A673 (cell line): ENCODE measurements at regions not wholly inside any gene's neighbourhood (a gene's known extent, or its start where the extent isn't known, plus 50 kb on each side); places are given as distances from the start of the nearest gene placed in this dataset.

Experiments used
- BruUV-seq: library from RNA; stranded (reverse); fragments of 400-500 nt; replicated peaks from 2 replicates; lab custom pipeline; 2021; lab: Mats Ljungman, UMichigan
- CTCF ChIA-PET: fragments of 300-600 bp; sonication (Branson Sonifier 250); formaldehyde crosslinking; loops from one replicate; lab custom pipeline; 2022; ENCODE audit warnings: antibody characterized with exemption; lab: Charles Lee
- POLR2A ChIA-PET: fragments of 300-600 bp; sonication (Branson Sonifier 250); formaldehyde crosslinking; loops from one replicate; lab custom pipeline; 2022; ENCODE audit warnings: antibody characterized with exemption; ENCODE audit not compliant: low non-redundant PET; lab: Charles Lee
- DNase-seq: peaks from one replicate; pipeline ENCODE4 v3.0.0-alpha.2; 2015; ENCODE audit warnings: low spot score
- H3K27ac ChIP-seq: fragments of 200-600 bp; sonication (generic); 2 replicates; pipeline ENCODE4 v1.5.1; 2016; ENCODE audit warnings: mixed run types, low read depth, mild to moderate bottlenecking, mixed read lengths, antibody characterized with exemption, low read length; ENCODE audit not compliant: poor library complexity, severe bottlenecking
- H3K27me3 ChIP-seq: fragments of 200-600 bp; sonication (generic); replicated peaks from 2 replicates; pipeline ENCODE4 v1.6.1; 2017; ENCODE audit warnings: mixed run types, low read depth, mild to moderate bottlenecking, mixed read lengths, antibody characterized with exemption, low read length; ENCODE audit not compliant: insufficient read depth, poor library complexity
- H3K36me3 ChIP-seq: fragments of 200-600 bp; sonication (generic); 2 replicates; pipeline ENCODE4 v1.6.1; 2016; ENCODE audit warnings: mixed run types, mild to moderate bottlenecking, mixed read lengths, antibody characterized with exemption, low read length; ENCODE audit not compliant: insufficient read depth, poor library complexity, severe bottlenecking
- H3K4me1 ChIP-seq: fragments of 200-600 bp; sonication (generic); 2 replicates; pipeline ENCODE4 v1.6.1; 2017; ENCODE audit warnings: mixed run types, mild to moderate bottlenecking, mixed read lengths, antibody characterized with exemption, low read length; ENCODE audit not compliant: insufficient read depth, poor library complexity, severe bottlenecking
- H3K4me3 ChIP-seq: fragments of 200-600 bp; sonication (generic); 2 replicates; pipeline ENCODE4 v1.5.1; 2016; ENCODE audit warnings: low read depth, mixed run types, mild to moderate bottlenecking, mixed read lengths, low read length; ENCODE audit not compliant: poor library complexity, severe bottlenecking
- H3K9me3 ChIP-seq: fragments of 200-600 bp; sonication (generic); 2 replicates; pipeline ENCODE4 v1.6.1; 2016; ENCODE audit warnings: mixed run types, low read depth, mild to moderate bottlenecking, mixed read lengths, antibody characterized with exemption, low read length; ENCODE audit not compliant: poor library complexity, severe bottlenecking
- EZH2 ChIP-seq: fragments of 200-600 bp; sonication (generic); IDR thresholded peaks from 2 replicates; pipeline ENCODE4 v1.6.1; 2017; ENCODE audit warnings: borderline replicate concordance, low read depth, mild to moderate bottlenecking, mixed read lengths, antibody characterized with exemption, low read length; ENCODE audit not compliant: poor library complexity, severe bottlenecking
- intact Hi-C: fragments of 100-400 bp; cut with micrococcal nuclease; formaldehyde crosslinking; loops from one replicate; pipeline ENCODE4 v1.10.0; 2022; ENCODE audit not compliant: unreplicated experiment
- TF ChIP-seq, protein P1 (sequence below): fragments of 300-800, 200-600 bp; sonication (generic); conservative IDR thresholded peaks from 2 replicates; pipeline ENCODE4 v1.5.1; 2017; ENCODE audit warnings: low read depth, mild to moderate bottlenecking, antibody characterized with exemption, low read length, moderate library complexity, mixed read lengths

DNA sequence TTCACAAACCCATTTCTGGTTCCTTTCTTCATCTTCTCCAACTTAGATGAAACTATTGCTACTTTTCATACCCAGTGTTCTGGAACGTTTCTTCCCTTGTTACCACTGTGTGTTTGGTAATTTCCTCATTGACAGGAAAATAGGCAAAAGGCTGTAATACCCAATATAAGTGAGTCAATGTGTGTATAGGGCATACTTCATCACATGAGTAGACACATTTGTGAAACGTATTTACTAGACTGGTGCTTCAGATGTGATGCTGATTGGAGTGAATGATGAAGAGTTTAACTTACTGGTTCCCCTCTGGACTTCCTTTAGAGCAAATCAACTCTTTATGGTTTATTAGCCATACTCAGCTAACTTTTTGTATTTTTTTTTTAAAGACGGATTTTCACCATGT, 195.1 kb upstream of the ATP6AP2 start:
- Histone ChIP-seq H3K36me3 (no peaks in the 10 kb centered on the region), H3K27ac (no peak overlapping the region), H3K9me3 (no peaks in the 10 kb centered on the region), H3K4me1 (no peaks in the 10 kb centered on the region), H3K27me3 (no peaks in the 10 kb centered on the region), H3K4me3 (no peak overlapping the region)
- intact Hi-C loops, result no loop called here
- BruUV-seq, result no TSS peak
- TF ChIP-seq, protein P1, sequence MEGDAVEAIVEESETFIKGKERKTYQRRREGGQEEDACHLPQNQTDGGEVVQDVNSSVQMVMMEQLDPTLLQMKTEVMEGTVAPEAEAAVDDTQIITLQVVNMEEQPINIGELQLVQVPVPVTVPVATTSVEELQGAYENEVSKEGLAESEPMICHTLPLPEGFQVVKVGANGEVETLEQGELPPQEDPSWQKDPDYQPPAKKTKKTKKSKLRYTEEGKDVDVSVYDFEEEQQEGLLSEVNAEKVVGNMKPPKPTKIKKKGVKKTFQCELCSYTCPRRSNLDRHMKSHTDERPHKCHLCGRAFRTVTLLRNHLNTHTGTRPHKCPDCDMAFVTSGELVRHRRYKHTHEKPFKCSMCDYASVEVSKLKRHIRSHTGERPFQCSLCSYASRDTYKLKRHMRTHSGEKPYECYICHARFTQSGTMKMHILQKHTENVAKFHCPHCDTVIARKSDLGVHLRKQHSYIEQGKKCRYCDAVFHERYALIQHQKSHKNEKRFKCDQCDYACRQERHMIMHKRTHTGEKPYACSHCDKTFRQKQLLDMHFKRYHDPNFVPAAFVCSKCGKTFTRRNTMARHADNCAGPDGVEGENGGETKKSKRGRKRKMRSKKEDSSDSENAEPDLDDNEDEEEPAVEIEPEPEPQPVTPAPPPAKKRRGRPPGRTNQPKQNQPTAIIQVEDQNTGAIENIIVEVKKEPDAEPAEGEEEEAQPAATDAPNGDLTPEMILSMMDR, result no peak
- TF ChIP-seq EZH2, result no peak
- POLR2A ChIA-PET, result no interaction called here
- CTCF ChIA-PET, result no interaction called here
- no peak for DNase-seq

DNA sequence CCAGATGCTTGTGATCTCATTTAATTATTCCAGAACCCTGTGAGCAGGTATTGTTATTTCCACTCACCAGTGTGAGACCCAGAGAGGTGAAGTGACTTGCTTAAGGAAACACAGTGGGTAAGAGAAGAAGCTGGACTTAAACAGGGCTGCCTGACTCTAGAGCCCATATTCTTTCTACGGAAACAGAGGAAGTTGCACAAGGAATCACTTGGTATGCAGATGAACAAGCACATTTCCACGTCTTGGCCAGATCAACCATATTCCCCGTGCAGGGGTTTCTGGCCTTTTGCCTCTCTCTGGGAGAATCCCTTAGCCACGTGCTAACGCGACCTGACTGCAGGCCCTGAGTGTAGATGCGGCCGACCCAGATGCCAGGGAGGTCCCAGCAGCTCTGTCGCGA, 195.5 kb upstream of the ATP6AP2 start:
- Histone ChIP-seq H3K4me1 (no peaks in the 10 kb centered on the region), H3K27me3 (no peaks in the 10 kb centered on the region), H3K4me3 (no peak overlapping the region), H3K36me3 (no peaks in the 10 kb centered on the region), H3K9me3 (no peaks in the 10 kb centered on the region), H3K27ac (no peak overlapping the region)
- intact Hi-C loops, result no loop called here
- BruUV-seq, result no TSS peak
- TF ChIP-seq, protein P1, result no peak
- TF ChIP-seq EZH2, result no peak
- no peak for DNase-seq
- ChIA-PET CTCF (no interaction called here), POLR2A (no interaction called here)

DNA sequence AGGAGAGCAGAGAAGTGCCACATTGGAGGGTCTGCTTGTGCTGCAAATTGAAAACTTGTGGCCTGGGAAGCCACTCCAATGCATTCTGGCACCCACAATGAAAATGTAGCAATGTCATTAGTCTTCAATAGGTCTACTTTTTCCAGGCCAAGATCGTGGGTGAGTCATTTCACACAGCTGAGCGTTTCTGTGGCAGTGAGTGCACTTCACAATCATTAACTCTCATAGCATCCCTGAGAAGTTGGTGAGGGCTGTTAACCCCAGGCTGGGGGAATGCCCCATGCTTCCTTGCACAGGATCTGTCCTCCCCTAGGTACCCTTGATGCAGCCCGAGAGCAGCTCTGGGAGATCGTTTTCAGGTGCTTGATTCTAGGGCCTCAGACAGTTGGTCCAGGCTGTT, 196.8 kb upstream of the ATP6AP2 start:
- DNase-seq, result no peak
- ChIA-PET POLR2A (no interaction called here), CTCF (no interaction called here)
- TF ChIP-seq, protein P1, result no peak
- no peak for TF ChIP-seq EZH2
- intact Hi-C loops, result no loop called here
- Histone ChIP-seq H3K36me3 (no peaks in the 10 kb centered on the region), H3K4me1 (no peaks in the 10 kb centered on the region), H3K27me3 (no peaks in the 10 kb centered on the region), H3K9me3 (no peaks in the 10 kb centered on the region), H3K4me3 (no peak overlapping the region), H3K27ac (no peak overlapping the region)
- BruUV-seq, result no TSS peak
